NT2/D1 (cell line): ENCODE measurements at regions not wholly inside any gene's neighbourhood (a gene's known extent, or its start where the extent isn't known, plus 50 kb on each side); places are given as distances from the start of the nearest gene placed in this dataset.

Experiments used
- SUZ12 ChIP-seq: IDR thresholded peaks from 2 replicates; pipeline ENCODE4 v1.6.1; 2011; ENCODE audit not compliant: insufficient read length, insufficient read depth; ENCODE audit errors: extremely low read depth
- YY1 ChIP-seq: IDR thresholded peaks from 2 replicates; pipeline ENCODE4 v1.6.1; 2011; ENCODE audit not compliant: insufficient read length, insufficient read depth
- ZNF274 ChIP-seq: IDR thresholded peaks from 2 replicates; pipeline ENCODE4 v1.6.1; 2011; ENCODE audit warnings: mild to moderate bottlenecking, low read depth, low read length

- no peak for TF ChIP-seq YY1
- TF ChIP-seq SUZ12 = no peak
- no peak for TF ChIP-seq ZNF274
These were observed 650.8 kb upstream of the KLF12 start for GRCh38 chr13:74784959-74785358.
